ENCODE measurements at regions not wholly inside any gene's neighbourhood (a gene's known extent, or its start where the extent isn't known, plus 50 kb on each side); places are given as distances from the start of the nearest gene placed in this dataset.

DNA sequence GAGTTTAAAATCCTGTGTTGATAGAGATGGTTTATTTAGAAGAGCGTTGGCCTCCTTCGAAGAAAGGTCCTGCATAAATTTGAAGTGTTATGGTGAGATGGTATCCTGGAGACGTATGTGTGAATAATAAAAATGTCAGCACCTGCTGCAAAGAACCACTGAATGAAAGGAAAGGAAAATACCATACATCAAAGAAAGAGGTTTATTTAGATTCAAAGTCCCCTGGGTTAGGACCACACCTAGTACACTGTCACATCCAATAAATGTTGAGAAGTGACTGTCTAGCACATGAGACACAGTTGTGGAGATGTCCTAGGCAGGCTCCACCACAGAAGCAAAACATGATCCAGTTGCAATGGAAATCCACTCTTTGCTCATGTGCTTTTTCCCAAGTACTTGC, 214.7 kb downstream of the PAX1 start:
- no peak for TF ChIP-seq POLR2AphosphoS5 (IDR thresholded peaks at IDR 0.05)
- TF ChIP-seq CTCF (IDR thresholded peaks at IDR 0.05), result no peak
- TF ChIP-seq POLR2A (IDR thresholded peaks at IDR 0.05), result no peak
